Keratinocyte (primary cell): ENCODE measurements at regions not wholly inside any gene's neighbourhood (a gene's known extent, or its start where the extent isn't known, plus 50 kb on each side); places are given as distances from the start of the nearest gene placed in this dataset.

Source experiments
- DNase-seq: peaks from one replicate; pipeline ENCODE4 v3.0.0-alpha.2; 2011; ENCODE audit warnings: low read depth, missing footprints, low spot score
- FAIRE-seq: peaks from 2 replicates; lab custom pipeline; 2011; peaks lifted over from hg19 to GRCh38; lab: Jason Lieb, UNC
- H2AFZ ChIP-seq: 2 replicates; pipeline ENCODE4 v1.6.0; 2012; ENCODE audit warnings: low read length, control low read depth, inconsistent platforms; ENCODE audit not compliant: control insufficient read depth
- H3K27ac ChIP-seq: 2 replicates; pipeline ENCODE4 v1.5.1; 2011; ENCODE audit warnings: low read length; ENCODE audit not compliant: control insufficient read depth, insufficient read depth
- H3K27me3 ChIP-seq: 3 replicates; pipeline ENCODE4 v1.6.0; 2011; ENCODE audit warnings: low read length; ENCODE audit not compliant: control insufficient read depth, insufficient read depth; ENCODE audit errors: extremely low read depth
- H3K36me3 ChIP-seq, 2 experiments: 2 replicates in 1 of 2; 3 replicates in 1 of 2; pipeline ENCODE4 v1.5.1; 2011; ENCODE audit warnings: low read length in 2 of 2, mild to moderate bottlenecking in 1 of 2; ENCODE audit not compliant: control insufficient read depth in 2 of 2, insufficient read depth in 2 of 2; ENCODE audit errors: extremely low read depth in 1 of 2
- H3K4me1 ChIP-seq: 3 replicates; pipeline ENCODE4 v1.5.1; 2011; ENCODE audit warnings: low read length; ENCODE audit not compliant: control insufficient read depth, insufficient read depth; ENCODE audit errors: extremely low read depth
- H3K4me2 ChIP-seq: 3 replicates; pipeline ENCODE4 v1.6.0; 2011; ENCODE audit warnings: low read depth, low read length; ENCODE audit not compliant: control insufficient read depth, insufficient read depth; ENCODE audit errors: extremely low read depth
- H3K4me3 ChIP-seq, 3 experiments: fragments of 200-600 bp in 1 of 3; sonication (generic) in 1 of 3; 2 replicates in 2 of 3; 3 replicates in 1 of 3; pipeline ENCODE4 v1.5.1; 2011 to 2016; ENCODE audit warnings: low read length in 3 of 3, mild to moderate bottlenecking in 3 of 3, control low read depth in 2 of 3, inconsistent platforms in 1 of 3, low read depth in 1 of 3, mixed read lengths in 1 of 3, mixed run types in 1 of 3, moderate library complexity in 1 of 3; ENCODE audit not compliant: control insufficient read depth in 2 of 3, insufficient read depth in 2 of 3; ENCODE audit errors: extremely low read depth in 1 of 3
- H3K79me2 ChIP-seq: 2 replicates; pipeline ENCODE4 v1.6.0; 2012; ENCODE audit warnings: low read length; ENCODE audit not compliant: control insufficient read depth, insufficient read depth
- H3K9ac ChIP-seq: 3 replicates; pipeline ENCODE4 v1.6.0; 2011; ENCODE audit warnings: low read length; ENCODE audit not compliant: control insufficient read depth, insufficient read depth; ENCODE audit errors: extremely low read depth
- H3K9me1 ChIP-seq: 3 replicates; pipeline ENCODE4 v1.6.0; 2011; ENCODE audit warnings: low read length; ENCODE audit not compliant: control insufficient read depth, insufficient read depth; ENCODE audit errors: extremely low read depth
- H3K9me3 ChIP-seq: 2 replicates; pipeline ENCODE4 v1.5.1; 2012; ENCODE audit warnings: low read depth, low read length; ENCODE audit not compliant: control insufficient read depth
- H4K20me1 ChIP-seq: 3 replicates; pipeline ENCODE4 v1.6.0; 2011; ENCODE audit warnings: low read length; ENCODE audit not compliant: control insufficient read depth, insufficient read depth; ENCODE audit errors: extremely low read depth
- EZH2 ChIP-seq: IDR thresholded peaks from one replicate; pipeline ENCODE4 v1.6.1; 2012; ENCODE audit warnings: inconsistent platforms, mild to moderate bottlenecking, low read length, moderate library complexity
- dilution Hi-C: fragments of 300-500 bp; cut with MboI; formaldehyde crosslinking; loops from one replicate; pipeline ENCODE4 v1.7.0; 2020; ENCODE audit warnings: low sequenced_read_pairs; ENCODE audit not compliant: extremely low pct_ligation_motif_present
- TF ChIP-seq, protein P1 (sequence below), 3 experiments: IDR thresholded peaks in 1 of 3; conservative IDR thresholded peaks in 1 of 3; optimal IDR thresholded peaks in 1 of 3; 2 replicates in 2 of 3; 3 replicates in 1 of 3; pipeline versions ENCODE3 to v1.5.1; 2011; ENCODE audit warnings: low read length in 3 of 3, mild to moderate bottlenecking in 3 of 3, moderate library complexity in 2 of 3, control low read depth in 1 of 3, inconsistent platforms in 1 of 3; ENCODE audit not compliant: insufficient read depth in 2 of 3; ENCODE audit errors: extremely low read depth in 1 of 3

DNA sequence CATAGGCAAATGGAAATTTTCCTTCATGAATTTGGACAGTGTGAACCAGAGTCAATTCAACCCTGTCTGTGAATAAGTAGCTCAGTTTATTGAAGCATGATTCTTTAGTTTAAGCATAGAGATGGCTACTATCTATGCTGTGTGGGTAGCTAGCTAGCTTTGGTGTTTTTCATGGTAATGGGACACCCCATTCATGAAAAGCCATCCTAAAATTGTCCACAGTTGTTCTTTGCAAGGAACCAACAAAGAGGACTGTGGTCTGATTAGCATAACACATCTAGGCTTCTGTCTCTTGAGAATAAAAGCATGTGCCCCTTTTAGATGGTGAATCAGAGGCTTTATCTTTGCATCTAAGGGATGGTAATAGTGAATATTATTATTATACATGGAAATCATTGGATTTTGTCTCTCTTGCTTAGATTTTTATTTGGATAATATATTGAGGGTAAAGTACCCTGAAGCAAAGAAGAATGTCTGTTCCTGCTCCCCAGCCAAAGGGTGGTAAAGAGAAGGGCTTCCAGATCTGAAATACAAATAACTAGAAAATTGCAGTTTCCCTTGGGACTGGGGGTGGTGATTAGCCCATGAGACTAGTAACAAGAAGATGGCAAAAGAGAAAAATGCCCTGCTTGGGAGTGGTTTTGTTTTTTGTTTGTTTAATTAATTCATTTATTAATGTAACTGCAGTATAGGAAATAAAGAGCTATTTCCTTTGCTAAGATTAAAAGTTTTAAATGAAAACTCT, 624.2 kb upstream of the ZNF608 start:
- dilution Hi-C loops = no loop called here
- H3K4me1 ChIP-seq = peaks cover 6% of the 10 kb centered on the region

GRCh38 chr5:125372694-125373631, 626.5 kb upstream of the ZNF608 start:
- no peaks in the 10 kb centered on the region for H3K36me3 ChIP-seq
- dilution Hi-C loops = no loop called here
- TF ChIP-seq, protein P1, sequence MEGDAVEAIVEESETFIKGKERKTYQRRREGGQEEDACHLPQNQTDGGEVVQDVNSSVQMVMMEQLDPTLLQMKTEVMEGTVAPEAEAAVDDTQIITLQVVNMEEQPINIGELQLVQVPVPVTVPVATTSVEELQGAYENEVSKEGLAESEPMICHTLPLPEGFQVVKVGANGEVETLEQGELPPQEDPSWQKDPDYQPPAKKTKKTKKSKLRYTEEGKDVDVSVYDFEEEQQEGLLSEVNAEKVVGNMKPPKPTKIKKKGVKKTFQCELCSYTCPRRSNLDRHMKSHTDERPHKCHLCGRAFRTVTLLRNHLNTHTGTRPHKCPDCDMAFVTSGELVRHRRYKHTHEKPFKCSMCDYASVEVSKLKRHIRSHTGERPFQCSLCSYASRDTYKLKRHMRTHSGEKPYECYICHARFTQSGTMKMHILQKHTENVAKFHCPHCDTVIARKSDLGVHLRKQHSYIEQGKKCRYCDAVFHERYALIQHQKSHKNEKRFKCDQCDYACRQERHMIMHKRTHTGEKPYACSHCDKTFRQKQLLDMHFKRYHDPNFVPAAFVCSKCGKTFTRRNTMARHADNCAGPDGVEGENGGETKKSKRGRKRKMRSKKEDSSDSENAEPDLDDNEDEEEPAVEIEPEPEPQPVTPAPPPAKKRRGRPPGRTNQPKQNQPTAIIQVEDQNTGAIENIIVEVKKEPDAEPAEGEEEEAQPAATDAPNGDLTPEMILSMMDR (optimal IDR thresholded peaks at IDR 0.05 in 1 of 3, IDR thresholded peaks at IDR 0.05 in 1 of 3, conservative IDR thresholded peaks at IDR 0.05 in 1 of 3; ENCODE audit: extremely low read depth in 1 of 3, insufficient read depth in 2 of 3, low read length in 3 of 3) = no peak
- no peak for TF ChIP-seq EZH2
- H3K27me3 ChIP-seq = no peaks in the 10 kb centered on the region
- peak; percentile 84 for FAIRE-seq
- H3K27ac ChIP-seq = no peak overlapping the region
- H3K9me1 ChIP-seq = no peaks in the 10 kb centered on the region
- peak overlapping the region; percentile 79 for H2AFZ ChIP-seq
- no peak overlapping the region for H3K4me2 ChIP-seq
- no peaks in the 10 kb centered on the region for H4K20me1 ChIP-seq
- no peak overlapping the region for H3K4me3 ChIP-seq
- H3K79me2 ChIP-seq = no peaks in the 10 kb centered on the region
- H3K4me1 ChIP-seq = peaks cover 6% of the 10 kb centered on the region
- H3K9ac ChIP-seq = no peak overlapping the region
- no peaks in the 10 kb centered on the region for H3K9me3 ChIP-seq
- no peak for DNase-seq

More for the DNA sequence above, 624.2 kb upstream of the ZNF608 start:
- H3K79me2 ChIP-seq = no peaks in the 10 kb centered on the region
- no peak overlapping the region for H2AFZ ChIP-seq
- DNase-seq (no peak), FAIRE-seq (no peak)
- no peak overlapping the region for H3K9ac ChIP-seq
- no peak overlapping the region for H3K4me2 ChIP-seq
- no peaks in the 10 kb centered on the region for H4K20me1 ChIP-seq
- H3K9me3 ChIP-seq = no peaks in the 10 kb centered on the region
- TF ChIP-seq, protein P1 (optimal IDR thresholded peaks at IDR 0.05 in 1 of 3, IDR thresholded peaks at IDR 0.05 in 1 of 3, conservative IDR thresholded peaks at IDR 0.05 in 1 of 3; ENCODE audit: extremely low read depth in 1 of 3, insufficient read depth in 2 of 3, low read length in 3 of 3) = no peak
- no peak for TF ChIP-seq EZH2
- H3K27me3 ChIP-seq = no peaks in the 10 kb centered on the region
- H3K27ac ChIP-seq = no peak overlapping the region
- no peaks in the 10 kb centered on the region for H3K9me1 ChIP-seq
- H3K36me3 ChIP-seq = no peaks in the 10 kb centered on the region
- H3K4me3 ChIP-seq = no peak overlapping the region
